IMR-90 (cell line): ENCODE measurements at regions not wholly inside any gene's neighbourhood (a gene's known extent, or its start where the extent isn't known, plus 50 kb on each side); places are given as distances from the start of the nearest gene placed in this dataset.

Experiments
- ATAC-seq: fragments of 200-7000 bp; cut with Tn5 transposase; 2 replicates; pipeline ENCODE4 v1.9.1; 2020; ENCODE audit warnings: low read depth, mild to moderate bottlenecking, moderate library complexity
- BruUV-seq: library from RNA; stranded (reverse); fragments of 400-500 nt; replicated peaks from 2 replicates; lab custom pipeline; 2021; lab: Mats Ljungman, UMichigan
- CTCF ChIA-PET: fragments of 300-600 bp; formaldehyde crosslinking; extraction: SDS; loops from one replicate; lab custom pipeline; 2021; ENCODE audit warnings: antibody characterized with exemption; lab: Yijun Ruan, JAX
- POLR2A ChIA-PET: fragments of 300-600 bp; sonication (Branson Sonifier 250); formaldehyde crosslinking; loops from one replicate; lab custom pipeline; 2022; ENCODE audit warnings: antibody characterized with exemption; ENCODE audit not compliant: unreplicated experiment; lab: Charles Lee
- DNase-seq: peaks from one replicate; pipeline ENCODE4 v3.0.0; 2013
- H2AFZ ChIP-seq: replicated peaks from 2 replicates; pipeline ENCODE3; 2013; ENCODE audit warnings: low read length, mild to moderate bottlenecking; ENCODE audit not compliant: poor library complexity
- H2AK5ac ChIP-seq: 2 replicates; pipeline ENCODE4 v1.6.1; 2013; ENCODE audit warnings: low read depth, low read length, inconsistent platforms
- H2AK9ac ChIP-seq: replicated peaks from 2 replicates; pipeline ENCODE3; 2013; ENCODE audit warnings: mild to moderate bottlenecking, low read depth, low read length, moderate library complexity; ENCODE audit not compliant: poor library complexity
- H2BK120ac ChIP-seq: 2 replicates; pipeline ENCODE4 v1.6.1; 2013; ENCODE audit warnings: low read depth, low read length, inconsistent platforms
- H2BK15ac ChIP-seq: 3 replicates; pipeline ENCODE4 v1.6.1; 2013; ENCODE audit warnings: low read depth, low read length, inconsistent platforms
- H2BK20ac ChIP-seq: 2 replicates; pipeline ENCODE4 v1.6.1; 2013; ENCODE audit warnings: low read depth, mild to moderate bottlenecking, inconsistent platforms, low read length, moderate library complexity
- H2BK5ac ChIP-seq: 2 replicates; pipeline ENCODE4 v1.6.1; 2013; ENCODE audit warnings: mild to moderate bottlenecking, low read depth, low read length, inconsistent platforms; ENCODE audit not compliant: poor library complexity, severe bottlenecking
- H3K14ac ChIP-seq: replicated peaks from 2 replicates; pipeline ENCODE4 v1.6.1; 2013; ENCODE audit warnings: low read depth, low read length, inconsistent platforms
- H3K18ac ChIP-seq: 2 replicates; pipeline ENCODE4 v1.6.1; 2013; ENCODE audit warnings: low read depth, low read length, control low read depth
- H3K23ac ChIP-seq: 2 replicates; pipeline ENCODE4 v1.6.1; 2013; ENCODE audit warnings: low read depth, low read length, inconsistent platforms
- H3K27ac ChIP-seq: 2 replicates; pipeline ENCODE4 v1.5.1; 2013; ENCODE audit warnings: mild to moderate bottlenecking, control low read depth, low read length; ENCODE audit not compliant: insufficient read depth
- H3K27me3 ChIP-seq: 2 replicates; pipeline ENCODE4 v1.6.1; 2013; ENCODE audit warnings: low read length; ENCODE audit not compliant: control insufficient read depth, insufficient read depth
- H3K36me3 ChIP-seq: 2 replicates; pipeline ENCODE4 v1.6.1; 2013; ENCODE audit warnings: low read length, mixed read lengths; ENCODE audit not compliant: control insufficient read depth, insufficient read depth
- H3K4ac ChIP-seq: 2 replicates; pipeline ENCODE4 v1.6.1; 2013; ENCODE audit warnings: low read depth, low read length, inconsistent platforms
- H3K4me1 ChIP-seq: 2 replicates; pipeline ENCODE4 v1.6.1; 2013; ENCODE audit warnings: low read length, mixed read lengths; ENCODE audit not compliant: control insufficient read depth, insufficient read depth
- H3K4me2 ChIP-seq: 2 replicates; pipeline ENCODE4 v1.6.1; 2013; ENCODE audit warnings: low read depth, mild to moderate bottlenecking, control low read depth, low read length, moderate library complexity
- H3K4me3 ChIP-seq: 2 replicates; pipeline ENCODE4 v1.5.1; 2013; ENCODE audit warnings: low read depth, mild to moderate bottlenecking, control low read depth, low read length, moderate library complexity; ENCODE audit not compliant: insufficient read depth
- H3K56ac ChIP-seq: 2 replicates; pipeline ENCODE4 v1.6.1; 2013; ENCODE audit warnings: low read length, inconsistent platforms; ENCODE audit not compliant: insufficient read depth; ENCODE audit errors: extremely low read depth
- H3K79me1 ChIP-seq, 2 experiments: 2 replicates each; pipeline ENCODE4 v1.6.1; 2013; ENCODE audit warnings: low read length in 2 of 2, inconsistent platforms in 1 of 2, low read depth in 1 of 2
- H3K9ac ChIP-seq: 2 replicates; pipeline ENCODE4 v1.6.1; 2013; ENCODE audit warnings: low read depth, low read length, control low read depth
- H3K9me1 ChIP-seq: 2 replicates; pipeline ENCODE4 v1.6.1; 2013; ENCODE audit warnings: low read length, inconsistent platforms; ENCODE audit not compliant: insufficient read depth
- H3K9me3 ChIP-seq: 2 replicates; pipeline ENCODE4 v1.6.1; 2013; ENCODE audit warnings: low read length; ENCODE audit not compliant: control insufficient read depth, insufficient read depth
- H4K20me1 ChIP-seq: 2 replicates; pipeline ENCODE4 v1.6.1; 2013; ENCODE audit warnings: low read length, inconsistent platforms; ENCODE audit not compliant: insufficient read depth
- H4K5ac ChIP-seq: 2 replicates; pipeline ENCODE4 v1.6.1; 2013; ENCODE audit warnings: mild to moderate bottlenecking, low read depth, low read length, control low read depth
- H4K8ac ChIP-seq, 2 experiments: 2 replicates each; pipeline ENCODE4 v1.6.1; 2013; ENCODE audit warnings: low read depth in 2 of 2, low read length in 2 of 2, control low read depth in 1 of 2, inconsistent platforms in 1 of 2
- H4K91ac ChIP-seq: 2 replicates; pipeline ENCODE4 v1.6.1; 2013; ENCODE audit warnings: low read depth, low read length, inconsistent platforms; ENCODE audit not compliant: insufficient read depth
- BHLHE40 ChIP-seq: fragments of 150-350 bp; IDR thresholded peaks from 2 replicates; pipeline ENCODE4 v1.6.1; 2016; ENCODE audit warnings: mild to moderate bottlenecking, low read depth, low read length
- CEBPB ChIP-seq: IDR thresholded peaks from 2 replicates; pipeline ENCODE4 v1.6.1; 2012; ENCODE audit warnings: low read depth, low read length, improper control_type of control experiment
- CHD1 ChIP-seq: IDR thresholded peaks from 2 replicates; pipeline ENCODE4 v1.6.1; 2012; ENCODE audit warnings: low read depth, low read length, improper control_type of control experiment
- ELK1 ChIP-seq: fragments of 150-350 bp; IDR thresholded peaks from 2 replicates; pipeline ENCODE4 v1.6.1; 2016; ENCODE audit warnings: low read depth, mild to moderate bottlenecking, low read length, moderate library complexity, borderline replicate concordance
- FOS ChIP-seq: fragments of 150-350 bp; IDR thresholded peaks from 2 replicates; pipeline ENCODE4 v1.6.1; 2016; ENCODE audit warnings: low read depth, low read length
- MAFK ChIP-seq: IDR thresholded peaks from 2 replicates; pipeline ENCODE4 v1.6.1; 2012; ENCODE audit warnings: low read depth, low read length, improper control_type of control experiment
- MAZ ChIP-seq: IDR thresholded peaks from 2 replicates; pipeline ENCODE4 v1.6.1; 2012; ENCODE audit warnings: low read depth, mild to moderate bottlenecking, low read length, improper control_type of control experiment, moderate library complexity, borderline replicate concordance
- MXI1 ChIP-seq: IDR thresholded peaks from 2 replicates; pipeline ENCODE4 v1.6.1; 2012; ENCODE audit warnings: low read depth, mild to moderate bottlenecking, low read length, moderate library complexity, borderline replicate concordance
- NFE2L2 ChIP-seq: fragments of 150-350 bp; IDR thresholded peaks from 2 replicates; pipeline ENCODE4 v1.6.1; 2016; ENCODE audit warnings: low read depth, mild to moderate bottlenecking, low read length
- POLR2A ChIP-seq: IDR thresholded peaks from 2 replicates; pipeline ENCODE4 v1.6.1; 2012; ENCODE audit warnings: mild to moderate bottlenecking, low read depth, low read length
- RAD21 ChIP-seq: IDR thresholded peaks from 2 replicates; pipeline ENCODE4 v1.6.1; 2012; ENCODE audit warnings: low read length, improper control_type of control experiment
- RCOR1 ChIP-seq: IDR thresholded peaks from 2 replicates; pipeline ENCODE4 v1.6.1; 2012; ENCODE audit warnings: mild to moderate bottlenecking, low read length, improper control_type of control experiment; ENCODE audit not compliant: insufficient replicate concordance
- RFX5 ChIP-seq: IDR thresholded peaks from 2 replicates; pipeline ENCODE4 v1.8.0; 2012; ENCODE audit warnings: low read depth, mild to moderate bottlenecking, low read length, moderate library complexity
- SMC3 ChIP-seq: fragments of 150-350 bp; IDR thresholded peaks from 2 replicates; pipeline ENCODE4 v1.6.1; 2016; ENCODE audit warnings: low read depth, mild to moderate bottlenecking, antibody characterized with exemption, low read length, moderate library complexity
- USF2 ChIP-seq: fragments of 150-350 bp; IDR thresholded peaks from 2 replicates; pipeline ENCODE4 v1.6.1; 2017; ENCODE audit warnings: mild to moderate bottlenecking, antibody characterized with exemption, low read length, low read depth
- dilution Hi-C: fragments of 300-500 bp; cut with HindIII; formaldehyde crosslinking; loops from one replicate; pipeline ENCODE4 v1.14.3; 2018; ENCODE audit warnings: low sequenced_read_pairs; ENCODE audit not compliant: unreplicated experiment
- in situ Hi-C: fragments of 300-500 bp; cut with MboI; formaldehyde crosslinking; loops from 3 replicates; pipeline ENCODE4 v1.14.3; 2019; ENCODE audit warnings: low sequenced_read_pairs, inconsistent platforms, mixed read lengths
- intact Hi-C: fragments of 100-400 bp; cut with micrococcal nuclease; formaldehyde crosslinking; loops from 2 replicates; pipeline ENCODE4 v1.10.0; 2022
- TF ChIP-seq, protein P1 (sequence below): conservative IDR thresholded peaks from 2 replicates; pipeline ENCODE4 v1.5.1; 2012; ENCODE audit warnings: mild to moderate bottlenecking, low read depth, low read length, improper control_type of control experiment

DNA sequence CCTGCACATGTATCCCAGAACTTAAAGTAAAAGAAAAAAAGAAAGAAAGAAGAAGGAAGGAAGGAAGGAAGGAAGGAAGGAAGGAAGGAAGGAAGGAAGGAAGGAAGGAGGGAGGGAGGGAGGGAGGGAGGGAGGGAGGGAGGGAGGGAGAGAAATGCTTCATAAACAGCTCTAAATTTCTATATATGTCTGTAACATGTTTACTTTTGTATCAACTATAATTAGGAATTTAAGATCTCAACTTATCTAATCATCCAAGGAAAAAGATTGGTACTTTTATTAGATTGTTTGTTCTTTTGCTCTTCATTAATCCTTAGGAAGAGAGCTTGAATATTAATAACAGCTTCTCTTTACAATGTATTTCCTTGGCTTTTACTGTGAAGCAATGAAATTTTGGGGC, 195.4 kb upstream of the PRMT6 start:
- DNase-seq = no peak
- Histone ChIP-seq H3K56ac (no peak overlapping the region), H3K4ac (no peak overlapping the region), H2AFZ (no peak overlapping the region), H4K91ac (no peak overlapping the region), H3K4me1 (no peaks in the 10 kb centered on the region), H3K9me3 (no peaks in the 10 kb centered on the region), H2BK20ac (no peak overlapping the region), H3K27me3 (no peaks in the 10 kb centered on the region), H3K9ac (no peak overlapping the region), H3K36me3 (no peaks in the 10 kb centered on the region), H3K79me1 (no peaks in the 10 kb centered on the region), H3K4me2 (no peak overlapping the region), H2BK15ac (no peak overlapping the region), H3K9me1 (no peaks in the 10 kb centered on the region), H2AK9ac (no peak overlapping the region), H2AK5ac (no peak overlapping the region), H3K4me3 (no peak overlapping the region), H4K5ac (no peak overlapping the region), H3K27ac (no peak overlapping the region), H3K23ac (no peak overlapping the region), H4K8ac (no peak overlapping the region), H2BK5ac (no peak overlapping the region), H3K18ac (no peak overlapping the region), H2BK120ac (no peak overlapping the region), H3K14ac (no peak overlapping the region), H4K20me1 (no peaks in the 10 kb centered on the region)
- in situ Hi-C loops = no loop called here
- no TSS peak for BruUV-seq
- dilution Hi-C loops = no loop called here
- ATAC-seq = no peak
- POLR2A ChIA-PET = no interaction called here
- CTCF ChIA-PET = no interaction called here
- no peak for TF ChIP-seq BHLHE40
- TF ChIP-seq POLR2A = no peak
- TF ChIP-seq MAFK = no peak
- TF ChIP-seq RAD21 = no peak
- no peak for TF ChIP-seq MXI1
- no peak for TF ChIP-seq RFX5
- TF ChIP-seq FOS = no peak
- TF ChIP-seq, protein P1, sequence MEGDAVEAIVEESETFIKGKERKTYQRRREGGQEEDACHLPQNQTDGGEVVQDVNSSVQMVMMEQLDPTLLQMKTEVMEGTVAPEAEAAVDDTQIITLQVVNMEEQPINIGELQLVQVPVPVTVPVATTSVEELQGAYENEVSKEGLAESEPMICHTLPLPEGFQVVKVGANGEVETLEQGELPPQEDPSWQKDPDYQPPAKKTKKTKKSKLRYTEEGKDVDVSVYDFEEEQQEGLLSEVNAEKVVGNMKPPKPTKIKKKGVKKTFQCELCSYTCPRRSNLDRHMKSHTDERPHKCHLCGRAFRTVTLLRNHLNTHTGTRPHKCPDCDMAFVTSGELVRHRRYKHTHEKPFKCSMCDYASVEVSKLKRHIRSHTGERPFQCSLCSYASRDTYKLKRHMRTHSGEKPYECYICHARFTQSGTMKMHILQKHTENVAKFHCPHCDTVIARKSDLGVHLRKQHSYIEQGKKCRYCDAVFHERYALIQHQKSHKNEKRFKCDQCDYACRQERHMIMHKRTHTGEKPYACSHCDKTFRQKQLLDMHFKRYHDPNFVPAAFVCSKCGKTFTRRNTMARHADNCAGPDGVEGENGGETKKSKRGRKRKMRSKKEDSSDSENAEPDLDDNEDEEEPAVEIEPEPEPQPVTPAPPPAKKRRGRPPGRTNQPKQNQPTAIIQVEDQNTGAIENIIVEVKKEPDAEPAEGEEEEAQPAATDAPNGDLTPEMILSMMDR = no peak
- TF ChIP-seq USF2 = no peak
- no peak for TF ChIP-seq CEBPB
- TF ChIP-seq MAZ = no peak
- no peak for TF ChIP-seq CHD1
- TF ChIP-seq NFE2L2 = no peak
- no peak for TF ChIP-seq RCOR1
- TF ChIP-seq ELK1 = no peak
- TF ChIP-seq SMC3 = no peak
- intact Hi-C loops = no loop called here
